Lung (tissue), 11 donors: ENCODE measurements at regions not wholly inside any gene's neighbourhood (a gene's known extent, or its start where the extent isn't known, plus 50 kb on each side); places are given as distances from the start of the nearest gene placed in this dataset.

Source experiments
- ATAC-seq: fragments of 200-7000 bp; cut with Tn5 transposase; one replicate; pipeline ENCODE4 v1.9.1; 2020; ENCODE audit warnings: moderate number of reproducible peaks; ENCODE audit not compliant: insufficient read depth, low FRiP score
- DNase-seq, 3 donors: peaks; one replicate each; pipeline ENCODE4 v3.0.0-alpha.2; 2013 to 2017
- H3K27ac ChIP-seq, 2 donors: one replicate each; pipeline ENCODE4 v1.5.1; 2013; ENCODE audit warnings: mild to moderate bottlenecking in 2 of 2, moderate library complexity in 2 of 2, control low read depth in 1 of 2, inconsistent platforms in 1 of 2, low read depth in 1 of 2, low read length in 1 of 2
- H3K27me3 ChIP-seq, 3 donors: one replicate each; pipeline ENCODE4 v1.5.1; 2013; ENCODE audit warnings: low read length in 2 of 3; ENCODE audit not compliant: control insufficient read depth in 3 of 3, insufficient read depth in 3 of 3
- H3K36me3 ChIP-seq, 4 donors: one replicate each; pipeline ENCODE4 v1.5.1; 2013; ENCODE audit warnings: low read length in 4 of 4, mild to moderate bottlenecking in 1 of 4, moderate library complexity in 1 of 4; ENCODE audit not compliant: control insufficient read depth in 4 of 4, insufficient read depth in 4 of 4
- H3K4me1 ChIP-seq, 5 donors: one replicate each; pipeline ENCODE4 v1.5.1; 2013; ENCODE audit warnings: low read length in 5 of 5, mild to moderate bottlenecking in 2 of 5, moderate library complexity in 1 of 5; ENCODE audit not compliant: control insufficient read depth in 5 of 5, insufficient read depth in 5 of 5
- H3K4me3 ChIP-seq: one replicate; pipeline ENCODE4 v1.5.1; 2013; ENCODE audit warnings: mild to moderate bottlenecking, control low read depth, moderate library complexity
- H3K9ac ChIP-seq, 2 donors: one replicate each; pipeline ENCODE4 v1.5.1; 2013; ENCODE audit warnings: low read length in 2 of 2, control low read depth in 1 of 2; ENCODE audit not compliant: insufficient read depth in 1 of 2
- H3K9me3 ChIP-seq, 4 donors: one replicate each; pipeline ENCODE4 v1.5.1; 2013; ENCODE audit warnings: low read length in 3 of 4, mild to moderate bottlenecking in 1 of 4, moderate library complexity in 1 of 4; ENCODE audit not compliant: control insufficient read depth in 4 of 4, insufficient read depth in 3 of 4
- CTCF ChIP-seq: IDR thresholded peaks from 2 replicates; pipeline ENCODE4 v1.5.1; 2012; ENCODE audit warnings: mild to moderate bottlenecking; ENCODE audit errors: control extremely low read depth, extremely low read depth
- WGBS, 2 donors: extraction: QIAGEN DNeasy Blood & Tissue Kit; methylation state at CpG; one replicate each; pipeline ENCODE4 v1.1.7; 2013; 5-methylcytosine and 5-hydroxymethylcytosine counted together
- donor health status: control.
- donor health status: control.
- donor health status: Bipolar disorder and iron deficiency.
- donor health status: healthy.
- donor health status: DM: yes; HTN: yes; CAD: no.

- no peak for DNase-seq
- no peak overlapping the region for H3K27ac ChIP-seq
- H3K27me3 ChIP-seq, result no peaks in the 10 kb centered on the region
- WGBS, 2 donors, result 92 to 97% methylated on average over 21 of the region's 21 CpGs
- ATAC-seq, result no peak
- H3K4me3 ChIP-seq, result no peak overlapping the region
- TF ChIP-seq CTCF, result no peak
- no peak overlapping the region for H3K9ac ChIP-seq
- H3K36me3 ChIP-seq, result no peaks in the 10 kb centered on the region
- H3K9me3 ChIP-seq, result no peaks in the 10 kb centered on the region
- peaks cover 0 to 7% (median 0%) of the 10 kb centered on the region in 5 donors for H3K4me1 ChIP-seq
Measured at GRCh38 chr3:14343338-14344112, 58.9 kb upstream of the SLC6A6 start.

- H3K4me1 ChIP-seq, result peaks cover 0 to 7% (median 0%) of the 10 kb centered on the region in 5 donors
- no peak overlapping the region for H3K9ac ChIP-seq
- H3K27me3 ChIP-seq, result no peaks in the 10 kb centered on the region
- no peak for DNase-seq
- no peaks in the 10 kb centered on the region for H3K36me3 ChIP-seq
- TF ChIP-seq CTCF, result no peak
- H3K4me3 ChIP-seq, result no peak overlapping the region
- no peaks in the 10 kb centered on the region for H3K9me3 ChIP-seq
- ATAC-seq, result no peak
- 90 to 93% methylated on average over 7 of the region's 7 CpGs for WGBS, 2 donors
- no peak overlapping the region for H3K27ac ChIP-seq
Measured at GRCh38 chr3:14344351-14344750, 58.1 kb upstream of the SLC6A6 start.

GRCh38 chr3:14345496-14346150 is 56.8 kb upstream of the SLC6A6 start:
- DNase-seq (no peak), ATAC-seq (no peak)
- no peaks in the 10 kb centered on the region for H3K9me3 ChIP-seq
- H3K4me1 ChIP-seq, result peaks cover 0 to 6% (median 0%) of the 10 kb centered on the region in 5 donors
- TF ChIP-seq CTCF, result no peak
- no peak overlapping the region for H3K4me3 ChIP-seq
- 85% methylated on average over 7 of the region's 7 CpGs for WGBS, 2 donors
- no peaks in the 10 kb centered on the region for H3K27me3 ChIP-seq
- no peak overlapping the region for H3K27ac ChIP-seq
- H3K36me3 ChIP-seq, result no peaks in the 10 kb centered on the region
- H3K9ac ChIP-seq, result no peak overlapping the region
